Stimulated activated CD4-positive, alpha-beta T cell treated with anti-CD3 and anti-CD28 coated beads, Interleukin-15, amount 100 ng/mL, for 48 hours (primary cell): ENCODE measurements at regions not wholly inside any gene's neighbourhood (a gene's known extent, or its start where the extent isn't known, plus 50 kb on each side); places are given as distances from the start of the nearest gene placed in this dataset.

Source experiments
- DNase-seq, 2 donors: peaks; one replicate each; pipeline ENCODE4 v3.0.0-alpha.2; 2020; ENCODE audit warnings: low read depth in 2 of 2

DNA sequence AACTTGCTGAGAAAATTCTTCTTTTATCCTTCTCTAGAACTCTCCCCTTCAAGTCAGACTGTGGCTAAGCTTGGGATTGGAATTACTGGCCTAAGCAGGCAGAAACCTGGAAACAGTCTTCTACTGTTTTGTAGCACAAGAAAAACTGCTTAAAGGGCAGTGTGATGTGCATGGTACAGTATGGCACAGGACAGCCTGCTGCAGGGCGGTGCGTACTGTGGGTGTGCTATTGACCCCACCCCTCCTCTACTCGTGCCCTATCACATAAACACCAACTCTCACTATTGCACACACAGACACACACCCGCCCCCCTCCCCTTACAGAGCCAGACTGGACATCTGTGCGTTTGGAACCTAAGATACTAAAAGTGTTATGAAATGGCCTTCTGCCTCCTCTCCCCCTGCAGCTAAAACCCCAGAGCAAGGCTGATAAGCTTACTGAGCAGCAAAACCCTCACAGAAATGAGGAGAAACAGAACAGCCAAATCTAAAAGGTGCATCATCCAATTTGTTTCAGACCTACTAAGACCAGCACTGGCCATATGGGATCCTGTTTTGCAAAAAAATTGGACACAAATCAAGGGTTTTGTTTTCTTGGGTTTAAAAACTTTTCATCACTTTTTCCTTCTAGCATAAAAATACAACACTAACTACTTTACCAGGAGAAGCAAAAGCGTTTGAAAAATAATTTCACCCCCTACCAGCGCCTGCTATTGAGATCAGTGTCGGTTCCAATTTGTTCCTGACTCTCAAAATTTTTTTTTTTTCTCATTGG is 355.8 kb upstream of the LYPLAL1 start:
- no peak for DNase-seq

DNA sequence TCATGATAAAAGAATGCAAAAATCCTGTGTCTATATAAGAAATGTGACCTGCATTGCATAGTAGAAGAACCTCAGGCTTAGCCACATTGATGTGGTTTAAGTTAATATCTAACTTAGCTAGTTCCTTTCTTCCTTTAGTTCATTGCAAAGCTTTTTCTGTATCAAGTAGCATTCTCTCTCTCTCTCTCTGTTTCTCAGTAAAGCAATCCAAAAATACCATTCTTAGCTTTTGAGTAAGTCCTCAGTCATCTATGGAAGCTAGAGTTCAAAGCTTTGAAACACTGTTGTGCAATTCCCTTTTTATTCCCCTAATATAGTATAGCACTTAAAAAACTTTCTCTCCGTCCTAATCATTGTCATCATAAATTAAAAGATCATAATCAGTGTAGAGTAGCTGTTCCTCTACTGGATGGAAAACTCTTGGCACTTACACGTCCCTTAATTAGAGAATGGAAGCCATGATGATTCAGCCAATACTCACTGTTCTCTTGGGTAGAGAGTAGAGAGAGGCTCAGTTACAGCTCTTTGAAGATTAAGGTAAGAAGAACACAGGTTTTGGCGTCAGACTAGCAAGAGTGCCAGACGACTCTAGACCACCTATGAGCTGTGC is 350.3 kb upstream of the LYPLAL1 start:
- no peak for DNase-seq

DNA sequence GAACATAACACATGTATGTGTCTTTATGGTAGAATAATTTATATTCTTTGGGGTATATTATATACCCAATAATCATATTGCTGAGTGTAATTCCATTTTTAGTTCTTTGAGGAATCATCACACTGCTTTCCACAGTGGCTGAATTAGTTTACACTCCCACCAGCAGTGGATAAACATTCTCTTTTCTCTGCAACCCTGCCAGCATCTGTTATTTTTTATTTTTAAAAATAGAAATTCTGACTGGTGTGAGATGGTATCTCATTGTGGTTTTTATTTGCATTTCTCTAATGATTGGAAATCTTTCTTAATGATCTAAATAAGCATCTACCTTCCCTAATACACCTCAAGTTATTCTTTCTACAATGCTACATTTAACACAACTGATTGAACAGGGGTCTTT is 346.2 kb upstream of the LYPLAL1 start:
- no peak for DNase-seq

DNA sequence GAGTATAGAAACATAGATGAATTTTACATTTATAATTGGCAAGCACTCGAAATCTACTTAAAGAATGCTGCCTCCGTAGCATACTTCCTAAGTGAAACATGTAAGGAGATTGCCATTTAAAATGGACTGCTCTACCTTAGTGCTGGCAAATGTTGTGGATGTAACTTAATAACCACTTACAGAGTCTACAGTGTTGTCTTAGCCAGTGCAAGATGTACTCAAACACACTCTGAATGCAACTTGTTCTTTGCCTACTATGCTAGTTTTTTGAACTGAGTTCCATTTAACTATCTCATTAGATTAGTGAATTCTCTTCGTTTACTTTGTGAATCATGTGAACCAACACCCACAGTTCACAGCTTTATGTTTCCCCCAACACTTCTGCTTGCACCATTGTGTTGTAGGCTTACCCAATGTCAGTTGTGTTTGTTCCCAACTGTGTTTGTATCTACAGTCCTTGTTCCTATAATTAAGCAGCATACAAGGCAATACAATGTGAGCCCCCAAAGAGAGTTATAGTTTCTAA is 345.5 kb upstream of the LYPLAL1 start:
- no peak for DNase-seq

DNA sequence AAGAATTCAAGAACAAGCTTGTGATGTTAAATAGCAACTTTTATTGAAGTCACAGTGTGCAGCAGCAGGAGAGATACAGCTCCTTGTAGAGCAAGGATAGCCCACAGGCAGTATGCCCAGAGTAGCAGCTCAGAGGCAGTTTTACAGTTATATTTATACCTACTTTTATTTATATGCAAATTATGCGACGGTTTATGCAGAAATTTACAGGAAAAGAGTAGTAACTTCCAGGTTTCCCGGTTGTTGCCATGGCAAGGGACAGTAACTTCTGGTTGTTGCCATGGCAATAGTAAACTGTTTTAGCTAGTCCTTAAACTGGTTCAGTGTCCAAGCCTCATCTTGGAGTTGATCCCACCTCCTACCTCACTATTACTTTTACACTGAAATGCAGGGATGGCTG is 344.6 kb upstream of the LYPLAL1 start:
- DNase-seq: no peak

DNA sequence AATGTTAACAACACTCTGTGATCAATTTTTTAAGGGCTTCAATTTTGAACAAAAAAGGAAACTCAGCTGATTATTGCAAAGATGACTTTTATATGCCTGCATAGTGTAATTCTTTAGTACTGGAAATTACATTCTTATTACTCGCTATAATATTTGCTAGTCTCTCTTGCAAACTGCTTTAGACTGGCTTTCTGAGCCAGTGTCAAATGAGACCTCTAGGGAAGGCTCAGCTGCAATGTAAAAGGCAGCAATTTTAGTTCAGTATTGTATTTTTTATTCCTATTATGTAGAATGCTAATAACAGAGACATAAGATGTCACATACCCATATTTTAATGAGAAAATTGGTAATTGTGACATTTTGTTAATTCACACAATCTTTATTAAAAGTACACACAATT is 338.1 kb upstream of the LYPLAL1 start:
- no peak for DNase-seq

DNA sequence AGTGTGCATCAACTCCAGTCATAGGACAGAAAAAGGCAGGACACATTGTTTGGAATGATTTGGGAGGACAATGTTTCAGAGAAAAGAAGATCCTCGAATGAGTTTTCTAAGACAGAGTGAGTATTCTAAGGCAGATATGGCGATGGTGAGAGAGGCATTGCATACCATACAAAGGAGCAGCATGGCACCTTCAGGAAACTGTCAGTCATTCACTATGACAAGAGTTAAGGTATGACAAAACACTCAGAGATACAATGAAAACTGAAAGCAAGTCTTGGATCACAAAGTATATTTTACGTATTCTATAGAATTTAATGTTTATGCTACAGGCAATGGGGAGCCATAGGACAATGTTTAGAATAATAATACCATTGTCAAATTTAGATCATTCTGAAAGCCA is 337.4 kb upstream of the LYPLAL1 start:
- DNase-seq: no peak

DNA sequence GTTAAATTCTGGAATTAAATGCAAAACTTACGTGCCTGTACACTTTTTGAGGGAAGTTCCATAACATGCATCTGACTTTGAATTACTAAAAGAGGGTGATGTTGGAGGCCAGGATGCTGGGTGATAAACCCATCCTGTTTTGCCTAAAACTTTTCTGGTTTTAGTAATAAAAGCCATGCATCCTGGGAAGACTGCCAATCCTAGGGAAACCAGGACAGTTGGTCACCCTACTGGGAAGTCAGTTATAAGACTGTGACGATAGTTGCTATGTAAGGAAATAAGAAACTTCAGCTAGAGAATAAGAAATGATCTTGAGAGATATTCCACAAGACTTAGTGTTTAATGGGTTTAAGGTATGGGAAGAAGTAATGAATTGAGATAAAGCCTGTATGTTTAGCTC is 336.6 kb upstream of the LYPLAL1 start:
- no peak for DNase-seq

DNA sequence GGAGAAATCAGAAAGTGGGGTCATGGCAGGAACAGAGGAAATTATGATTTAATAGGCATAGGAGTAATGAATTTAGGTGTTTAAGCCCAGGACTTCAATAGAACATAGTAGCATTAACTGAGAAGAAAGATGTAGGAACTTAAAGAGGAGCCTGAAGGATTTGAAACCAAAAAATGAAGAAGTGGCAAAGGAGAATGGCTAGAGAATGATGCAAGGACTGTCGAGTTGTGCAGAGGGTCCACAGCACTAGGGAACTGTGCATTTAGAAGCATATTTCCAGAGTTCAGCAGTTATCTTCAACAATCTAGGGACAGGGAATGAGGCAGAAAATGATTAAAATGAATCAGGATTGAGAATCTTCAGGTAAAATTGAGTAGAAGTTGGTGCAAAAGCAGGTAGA is 328.1 kb upstream of the LYPLAL1 start:
- DNase-seq: no peak

DNA sequence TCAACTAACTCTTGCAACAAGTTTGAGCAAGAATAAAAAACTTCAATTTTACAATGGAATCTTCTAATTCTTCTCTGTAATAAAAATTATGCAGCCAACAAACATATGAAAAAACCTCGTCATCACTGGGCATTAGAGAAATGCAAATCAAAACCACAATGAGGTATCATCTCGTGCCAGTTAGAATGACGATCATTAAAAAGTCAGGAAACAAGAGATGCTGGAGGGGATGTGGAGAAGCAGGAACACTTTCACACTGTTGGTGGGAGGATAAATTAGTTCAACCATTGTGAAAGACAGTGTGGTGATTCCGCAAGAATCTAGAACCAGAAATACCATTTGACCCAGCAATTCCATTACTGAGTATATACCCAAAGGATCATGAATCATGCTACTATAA is 327.5 kb upstream of the LYPLAL1 start:
- no peak for DNase-seq

DNA sequence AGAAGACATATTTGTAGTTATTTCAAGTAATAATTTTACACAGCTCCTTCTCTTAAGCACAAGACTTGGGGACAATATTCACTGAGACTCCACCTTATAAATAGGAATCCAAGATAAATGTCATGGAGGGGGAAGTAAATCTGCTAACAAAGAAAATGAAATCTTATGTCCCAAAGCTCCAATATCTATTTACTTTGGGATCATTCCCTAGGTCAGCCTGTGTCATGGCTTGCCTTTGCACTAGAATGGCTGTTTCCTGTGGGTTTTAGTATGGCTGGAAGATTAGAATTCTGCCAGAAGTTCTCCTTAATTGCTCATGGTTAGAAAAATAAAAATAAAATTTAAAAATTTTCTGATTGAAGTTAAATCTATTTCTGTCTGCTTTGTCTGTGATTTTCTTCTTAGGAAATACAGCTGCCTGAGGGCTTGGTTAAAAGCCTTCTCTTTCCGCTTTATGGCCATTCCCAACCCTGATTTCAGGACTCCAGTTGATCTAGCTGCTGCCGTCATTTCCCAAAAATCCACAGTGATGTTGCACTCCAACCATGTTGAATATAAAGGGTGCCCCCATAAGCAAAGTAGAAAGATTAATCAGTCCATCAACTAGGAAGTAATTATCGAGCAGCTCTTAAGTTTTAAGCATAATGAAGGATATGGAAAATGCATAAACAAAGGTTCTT is 326.4 kb upstream of the LYPLAL1 start:
- DNase-seq: no peak

DNA sequence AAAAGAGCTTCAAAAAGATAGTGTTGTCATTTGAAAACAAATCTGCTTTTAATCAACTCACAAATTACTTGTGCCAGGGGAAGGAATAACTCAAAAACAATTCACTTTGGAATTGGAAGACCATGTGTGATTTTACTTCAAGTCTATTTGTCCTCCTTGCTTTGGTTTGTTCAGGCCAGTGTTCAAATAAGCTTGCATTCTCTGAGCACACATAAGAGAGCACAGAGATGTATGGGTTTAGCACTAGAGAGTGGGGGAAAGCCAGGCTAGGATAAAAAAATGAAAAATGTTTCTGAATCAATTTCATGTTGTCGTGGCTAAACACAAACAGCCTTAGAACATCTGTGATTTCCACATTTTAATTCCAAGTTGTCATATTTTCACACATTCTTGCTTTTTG is 325.7 kb upstream of the LYPLAL1 start:
- DNase-seq: no peak

DNA sequence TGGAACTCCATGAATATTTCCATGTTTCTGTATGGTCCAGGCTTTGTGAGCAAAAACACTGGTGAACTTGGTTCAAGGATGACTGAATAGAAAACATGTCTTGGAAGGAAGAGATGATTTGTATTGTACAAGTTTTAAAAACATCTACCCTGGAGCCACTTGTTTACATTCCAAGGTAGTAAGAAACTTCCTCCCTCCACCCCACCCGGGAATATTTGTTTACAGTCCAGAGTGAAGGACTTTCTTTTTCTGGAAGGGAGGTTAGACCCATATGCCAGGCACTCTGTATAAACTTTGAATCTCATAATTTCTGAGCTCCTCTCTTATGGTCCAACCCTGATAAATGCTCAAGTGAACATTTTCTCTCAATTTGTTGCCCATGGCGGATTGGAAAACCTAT is 323.3 kb upstream of the LYPLAL1 start:
- DNase-seq: no peak

DNA sequence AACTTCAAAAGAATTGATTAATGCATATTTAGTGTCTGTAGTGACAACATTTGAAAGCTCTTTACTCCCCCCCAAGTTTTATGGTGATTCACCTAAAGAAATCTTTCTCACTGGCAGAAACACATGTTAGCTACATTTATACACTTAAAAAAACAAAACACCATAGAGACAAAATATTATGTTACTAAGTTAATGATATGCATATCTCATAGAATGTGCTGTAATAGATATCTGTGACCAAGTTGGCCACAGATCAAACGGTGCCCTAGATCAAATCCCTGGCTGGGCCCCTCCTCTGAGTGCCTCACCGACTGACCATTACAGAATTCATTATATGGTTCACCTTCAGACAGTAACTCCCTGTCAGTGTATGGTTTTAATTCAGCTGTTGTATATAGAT is 322.1 kb upstream of the LYPLAL1 start:
- no peak for DNase-seq

DNA sequence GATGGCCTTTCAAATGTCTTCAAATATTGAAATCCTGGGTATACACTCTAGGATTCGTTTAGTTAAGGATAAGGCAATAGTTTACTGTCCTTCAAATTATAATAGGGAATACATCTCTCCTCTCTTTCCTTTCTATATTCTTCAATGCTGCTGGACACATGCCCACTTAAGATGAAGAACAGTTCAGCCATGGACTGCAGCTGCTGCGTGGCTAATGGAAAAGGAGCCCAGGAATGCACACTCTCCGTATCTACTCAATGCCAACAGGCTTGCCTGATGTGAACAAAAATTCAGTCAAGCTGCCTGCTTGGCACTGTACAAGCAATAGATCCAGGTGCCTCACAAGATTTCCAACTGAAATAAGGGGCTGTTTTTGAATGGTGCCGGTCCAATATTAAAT is 321.2 kb upstream of the LYPLAL1 start:
- no peak for DNase-seq

DNA sequence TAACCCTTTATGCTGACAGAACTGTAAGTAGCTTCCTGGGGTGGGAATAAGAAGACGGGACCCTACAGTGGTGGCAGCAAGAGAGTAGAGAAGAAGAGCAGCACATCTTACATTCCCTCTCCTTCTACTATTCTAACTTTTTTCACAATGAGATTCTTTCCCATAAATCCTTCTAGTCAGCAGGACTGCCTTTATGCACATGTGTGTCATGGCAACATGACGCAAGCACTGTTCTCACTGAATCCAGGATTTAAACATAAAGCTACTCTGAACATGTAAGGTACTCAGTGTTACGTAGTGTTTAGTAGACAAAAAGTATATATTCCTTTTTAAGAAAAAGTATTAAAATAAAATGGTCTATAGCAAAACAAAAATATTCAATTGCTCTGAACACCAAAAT is 309.7 kb upstream of the LYPLAL1 start:
- no peak for DNase-seq

DNA sequence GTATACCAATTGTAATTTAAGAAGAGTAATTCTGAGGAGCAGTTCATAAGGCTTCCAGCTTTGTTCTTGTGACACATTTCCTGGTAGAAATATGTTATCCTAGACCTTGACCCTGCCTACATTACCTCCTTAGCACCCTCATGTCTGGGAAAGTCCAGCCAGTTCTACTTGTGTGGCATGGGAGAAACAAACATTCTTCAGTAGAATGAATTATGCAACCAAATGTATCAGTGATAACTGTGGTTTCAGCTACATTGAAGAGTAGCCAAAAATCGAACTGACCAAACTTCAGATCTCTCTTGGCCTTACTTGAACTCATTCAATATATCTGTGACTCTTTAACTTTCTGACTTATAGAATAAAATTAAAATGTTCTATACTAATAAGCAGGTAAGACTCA is 308.1 kb upstream of the LYPLAL1 start:
- DNase-seq: no peak

DNA sequence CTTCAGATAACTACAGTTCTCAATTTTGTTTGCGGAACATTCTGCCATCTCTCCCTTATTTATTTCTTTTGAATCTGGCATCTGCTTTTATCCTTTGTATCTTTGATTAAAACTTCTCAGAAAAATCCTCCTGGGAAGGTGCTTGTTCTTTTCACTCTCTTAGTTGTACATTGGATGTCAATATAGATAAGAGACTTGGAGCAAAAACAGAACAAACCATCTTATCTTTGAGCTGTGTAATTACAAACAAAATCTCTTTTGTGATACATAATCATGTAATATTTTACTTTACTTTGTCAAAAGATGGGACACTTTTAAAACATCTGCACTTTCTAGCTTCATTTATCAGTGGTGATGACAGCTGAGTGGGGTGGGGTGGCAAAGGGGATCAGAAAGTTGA is 307.2 kb upstream of the LYPLAL1 start:
- no peak for DNase-seq

DNA sequence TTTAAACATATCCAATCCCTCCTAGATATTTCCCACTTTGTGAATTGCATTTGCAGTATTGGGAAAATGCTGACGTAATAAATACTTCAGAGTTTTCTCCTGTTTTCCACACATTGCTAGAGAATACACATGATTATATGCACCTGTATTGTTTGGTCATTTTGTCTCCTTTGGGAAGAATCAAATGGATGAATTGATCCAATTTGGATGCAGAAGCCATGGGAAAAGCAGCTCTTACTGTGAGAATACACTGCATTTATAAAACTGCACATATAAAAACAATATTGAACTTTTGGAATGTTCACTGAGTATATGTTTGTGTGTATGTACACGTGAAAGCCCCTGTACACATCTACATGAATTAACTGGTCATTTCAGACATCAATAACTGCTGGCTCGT is 306.6 kb upstream of the LYPLAL1 start:
- DNase-seq: no peak

DNA sequence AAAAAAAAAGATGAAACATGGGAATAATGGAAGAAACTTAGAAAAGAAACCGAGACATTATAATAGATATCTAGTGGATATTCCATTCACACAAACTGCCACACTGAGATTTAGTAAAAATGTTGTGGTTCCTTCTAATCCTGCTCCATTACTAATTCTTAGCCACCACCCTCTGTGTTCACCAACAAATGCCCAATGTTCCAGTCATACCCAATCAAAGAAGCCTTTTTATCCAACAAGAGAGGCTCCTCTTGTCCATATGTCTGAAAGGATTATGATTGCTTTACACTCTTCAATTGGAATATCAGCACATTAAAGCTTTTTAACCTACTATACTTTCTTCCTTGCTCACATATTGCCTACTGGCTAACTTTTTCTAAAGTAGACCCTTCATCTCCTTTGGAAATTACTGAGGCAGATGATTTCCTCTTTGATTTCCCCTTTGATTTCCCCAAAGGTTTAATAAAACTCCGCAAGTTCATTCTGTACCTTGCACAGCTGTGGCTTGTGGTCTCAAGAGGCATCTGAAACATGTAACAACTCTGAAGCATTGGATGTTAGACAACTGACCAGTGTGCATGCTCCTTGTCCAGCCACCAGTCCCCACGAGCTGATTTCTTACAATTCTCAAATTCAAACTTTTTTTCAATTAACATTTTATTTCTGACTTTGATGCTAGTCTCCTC is 305.6 kb upstream of the LYPLAL1 start:
- DNase-seq: no peak

DNA sequence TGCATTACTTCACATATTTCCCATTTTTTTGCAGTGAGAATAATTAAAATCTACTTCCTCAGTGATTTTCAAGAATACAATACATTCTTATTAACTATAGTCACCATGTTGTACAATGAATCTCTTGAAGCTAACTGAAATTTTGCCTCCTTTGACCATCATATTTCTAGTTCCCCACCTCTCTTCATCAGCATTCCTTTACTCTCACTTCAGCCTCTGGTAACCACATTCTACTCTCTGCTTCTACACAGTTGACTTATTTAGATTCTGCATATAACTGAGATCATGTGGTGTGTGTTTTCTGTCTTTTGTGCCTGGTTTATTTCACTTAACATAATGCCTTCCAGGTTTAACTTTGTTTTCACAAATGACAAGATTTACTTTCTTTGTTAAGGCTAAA is 304.4 kb upstream of the LYPLAL1 start:
- DNase-seq: no peak

DNA sequence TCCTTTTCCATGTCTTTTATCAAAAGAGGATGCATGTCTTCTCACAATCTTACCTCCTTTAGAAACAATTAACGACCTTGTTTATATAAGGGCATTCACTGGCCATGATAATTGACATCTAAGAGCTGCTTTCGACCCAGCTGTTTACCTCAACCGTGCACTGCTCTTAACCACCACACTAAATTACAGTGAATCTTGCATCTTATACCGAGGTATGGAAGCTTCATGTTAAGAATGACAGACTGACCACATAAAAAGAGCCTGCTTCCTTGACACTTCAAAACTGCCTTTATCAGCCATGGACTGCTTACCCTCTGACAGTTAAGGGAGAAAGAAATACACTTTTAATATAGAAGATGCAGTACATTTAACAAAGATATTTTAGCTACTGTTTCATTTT is 301.7 kb upstream of the LYPLAL1 start:
- no peak for DNase-seq

DNA sequence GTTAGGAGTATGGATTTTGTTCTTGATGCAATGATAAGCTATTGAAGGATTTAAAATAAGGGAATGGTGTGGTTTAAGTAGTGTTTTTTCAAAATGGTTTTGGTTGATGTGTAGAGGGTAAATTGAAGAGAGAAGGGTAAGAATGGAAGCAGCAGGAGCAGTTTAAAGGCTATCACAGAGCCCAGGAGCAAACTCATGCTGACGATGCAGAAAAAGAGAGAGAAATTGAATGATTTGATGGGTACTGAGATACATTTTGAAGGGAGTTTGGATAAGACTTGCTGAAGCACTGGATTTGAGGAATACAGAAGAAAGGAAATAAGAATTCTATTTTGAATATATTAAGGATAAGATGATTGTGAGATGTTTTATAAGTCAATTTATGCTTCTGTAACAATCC is 300.8 kb upstream of the LYPLAL1 start:
- DNase-seq: no peak
